HG03103 (cell line): ENCODE measurements at regions not wholly inside any gene's neighbourhood (a gene's known extent, or its start where the extent isn't known, plus 50 kb on each side); places are given as distances from the start of the nearest gene placed in this dataset.

ENCODE experiments used
- ATAC-seq: cut with Tn5 transposase; IDR thresholded peaks from one replicate; pipeline ENCODE4 v1.9.1; 2021; ENCODE audit warnings: low read depth; ENCODE audit not compliant: unreplicated experiment

GRCh38 chrX:124275182-124275894 is 57.1 kb upstream of the TEX13D start:
- no peak for ATAC-seq

GRCh38 chrX:124280294-124280902 is 52.1 kb upstream of the TEX13D start:
- no peak for ATAC-seq

GRCh38 chrX:124282580-124282979 is 49.9 kb upstream of the TEX13D start:
- no peak for ATAC-seq
